ENCODE measurements at regions not wholly inside any gene's neighbourhood (a gene's known extent, or its start where the extent isn't known, plus 50 kb on each side); places are given as distances from the start of the nearest gene placed in this dataset.

GRCh38 chr14:101481557-101481956 is 79.7 kb upstream of the DIO3 start:
- no peak for TF ChIP-seq CTCF (IDR thresholded peaks at IDR 0.05; ENCODE audit: insufficient read depth, low read length, poor library complexity, severe bottlenecking)
- no peak for DNase-seq (ENCODE audit: low read depth)

GRCh38 chr14:101482066-101482465 is 79.2 kb upstream of the DIO3 start:
- no peak for DNase-seq (ENCODE audit: low read depth)
- H3K4me3 ChIP-seq (ENCODE audit: low read depth, low read length) = no peak overlapping the region
- H3K27me3 ChIP-seq (ENCODE audit: control insufficient read depth, insufficient read depth, low read length) = no peaks in the 10 kb centered on the region
- no peak for TF ChIP-seq CTCF (IDR thresholded peaks at IDR 0.05; ENCODE audit: insufficient read depth, low read length, poor library complexity, severe bottlenecking)
- no peaks in the 10 kb centered on the region for H3K36me3 ChIP-seq (ENCODE audit: control insufficient read depth, insufficient read depth, low read length)

More at GRCh38 chr14:101481557-101481956, 79.7 kb upstream of the DIO3 start:
- H3K4me3 ChIP-seq (ENCODE audit: low read depth, low read length) = no peak overlapping the region
- H3K27me3 ChIP-seq (ENCODE audit: control insufficient read depth, insufficient read depth, low read length) = no peaks in the 10 kb centered on the region
- no peaks in the 10 kb centered on the region for H3K36me3 ChIP-seq (ENCODE audit: control insufficient read depth, insufficient read depth, low read length)

DNA sequence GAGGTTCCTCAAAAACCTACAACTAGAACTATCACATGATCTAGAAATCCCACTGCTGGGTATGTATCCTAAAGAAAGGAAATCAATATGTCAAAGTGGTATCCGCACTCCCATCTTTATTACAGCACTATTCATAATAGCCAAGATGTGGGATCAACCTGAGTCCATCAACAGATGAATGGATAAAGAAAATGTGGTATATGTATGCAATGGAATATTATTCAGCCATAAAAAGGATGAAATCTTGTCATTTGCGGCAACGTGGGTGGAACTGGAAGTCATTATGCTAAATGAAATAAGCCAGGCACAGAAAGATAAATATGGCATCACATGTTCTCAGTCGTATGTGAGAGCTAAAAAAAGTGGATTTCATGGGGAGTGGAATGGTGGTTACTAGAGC is 77.5 kb upstream of the DIO3 start:
- no peak for TF ChIP-seq CTCF (IDR thresholded peaks at IDR 0.05; ENCODE audit: insufficient read depth, low read length, poor library complexity, severe bottlenecking)
- Histone ChIP-seq H3K4me3 (ENCODE audit: low read depth, low read length) (no peak overlapping the region), H3K36me3 (ENCODE audit: control insufficient read depth, insufficient read depth, low read length) (no peaks in the 10 kb centered on the region), H3K27me3 (ENCODE audit: control insufficient read depth, insufficient read depth, low read length) (no peaks in the 10 kb centered on the region)
- no peak for DNase-seq (ENCODE audit: low read depth)

DNA sequence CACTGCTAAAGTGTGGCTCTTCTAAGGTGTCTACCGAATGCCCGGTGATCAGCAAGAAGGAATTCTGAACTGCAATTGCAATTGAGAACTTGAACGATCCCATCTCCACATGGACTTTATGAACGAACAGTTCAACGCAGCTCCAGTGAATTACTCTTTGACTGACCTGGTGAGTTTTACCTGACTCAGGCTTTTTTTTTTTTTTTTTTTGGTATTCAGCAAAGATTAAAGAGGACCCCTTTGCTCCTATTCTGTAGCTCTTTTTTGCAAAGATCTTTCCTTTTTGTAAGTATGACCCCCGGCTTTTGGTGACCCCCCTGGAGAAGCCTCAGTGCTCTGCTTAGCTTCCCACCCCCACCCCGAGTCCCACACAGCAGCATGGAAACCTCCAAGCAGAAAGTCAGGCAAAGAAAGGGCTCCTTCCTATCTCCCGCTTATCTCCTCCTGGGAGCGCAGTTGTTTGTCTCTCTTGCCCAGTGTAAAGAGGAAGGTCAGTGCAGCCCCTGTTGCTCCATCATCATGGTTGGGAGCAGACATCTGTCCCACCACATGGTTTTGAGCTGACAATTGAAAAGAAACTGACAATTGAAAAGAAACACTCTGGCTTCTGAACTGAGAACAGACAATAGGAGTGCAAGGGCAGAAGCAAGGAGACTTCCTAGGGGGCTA is 72.1 kb upstream of the DIO3 start:
- Histone ChIP-seq H3K4me3 (ENCODE audit: low read depth, low read length) (no peak overlapping the region), H3K36me3 (ENCODE audit: control insufficient read depth, insufficient read depth, low read length) (no peaks in the 10 kb centered on the region), H3K27me3 (ENCODE audit: control insufficient read depth, insufficient read depth, low read length) (no peaks in the 10 kb centered on the region)
- no peak for DNase-seq (ENCODE audit: low read depth)
- TF ChIP-seq CTCF (IDR thresholded peaks at IDR 0.05; ENCODE audit: insufficient read depth, low read length, poor library complexity, severe bottlenecking) = no peak

DNA sequence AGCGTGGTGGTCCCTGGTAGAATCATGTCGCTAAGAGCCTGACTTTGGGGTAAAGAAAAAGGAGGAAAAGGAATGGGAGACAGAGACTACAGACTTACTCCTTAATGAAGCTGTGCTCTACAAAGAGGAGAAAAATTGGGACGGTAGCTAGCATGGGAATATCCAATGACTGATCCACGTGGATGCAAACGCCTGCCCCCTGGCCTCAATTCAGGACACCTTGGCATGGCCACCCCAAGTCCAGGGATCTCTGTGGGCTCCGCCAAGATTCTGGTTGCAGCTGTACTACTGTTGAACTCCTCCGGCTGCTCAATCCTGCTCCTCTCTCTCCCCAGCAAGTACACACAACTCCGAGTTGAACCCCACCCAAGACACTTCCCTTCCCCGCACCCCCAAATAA is 70.5 kb upstream of the DIO3 start:
- Histone ChIP-seq H3K36me3 (ENCODE audit: control insufficient read depth, insufficient read depth, low read length) (no peaks in the 10 kb centered on the region), H3K27me3 (ENCODE audit: control insufficient read depth, insufficient read depth, low read length) (no peaks in the 10 kb centered on the region), H3K4me3 (ENCODE audit: low read depth, low read length) (no peak overlapping the region)
- DNase-seq (ENCODE audit: low read depth) = no peak
- no peak for TF ChIP-seq CTCF (IDR thresholded peaks at IDR 0.05; ENCODE audit: insufficient read depth, low read length, poor library complexity, severe bottlenecking)

GRCh38 chr14:101491841-101492240 is 69.5 kb upstream of the DIO3 start:
- TF ChIP-seq CTCF (IDR thresholded peaks at IDR 0.05; ENCODE audit: insufficient read depth, low read length, poor library complexity, severe bottlenecking) = no peak
- Histone ChIP-seq H3K36me3 (ENCODE audit: control insufficient read depth, insufficient read depth, low read length) (no peaks in the 10 kb centered on the region), H3K27me3 (ENCODE audit: control insufficient read depth, insufficient read depth, low read length) (peaks cover 4% of the 10 kb centered on the region), H3K4me3 (ENCODE audit: low read depth, low read length) (no peak overlapping the region)
- DNase-seq (ENCODE audit: low read depth) = no peak

All from kidney epithelial cell (primary cell).